ENCODE measurements at regions not wholly inside any gene's neighbourhood (a gene's known extent, or its start where the extent isn't known, plus 50 kb on each side); places are given as distances from the start of the nearest gene placed in this dataset.

- no peak overlapping the region for H3K27ac Mint-ChIP-seq
- peaks cover 3 to 6% of the 10 kb centered on the region in 2 donors for H3K9me3 Mint-ChIP-seq
- no peak for ATAC-seq (replicated peaks in 1 of 2)
- no peaks in the 10 kb centered on the region for H3K4me1 Mint-ChIP-seq (ENCODE audit: low read depth)
- H3K27me3 Mint-ChIP-seq (ENCODE audit: low read depth): no peaks in the 10 kb centered on the region
- peaks cover under 1% of the 10 kb centered on the region in 2 donors for H3K36me3 Mint-ChIP-seq (ENCODE audit: insufficient read depth in 2 of 2)
- DNase-seq: no peak
- H3K4me3 Mint-ChIP-seq: no peak overlapping the region
These were observed 343.4 kb upstream of the USP15 start for GRCh38 chr12:61916831-61917230.

DNA sequence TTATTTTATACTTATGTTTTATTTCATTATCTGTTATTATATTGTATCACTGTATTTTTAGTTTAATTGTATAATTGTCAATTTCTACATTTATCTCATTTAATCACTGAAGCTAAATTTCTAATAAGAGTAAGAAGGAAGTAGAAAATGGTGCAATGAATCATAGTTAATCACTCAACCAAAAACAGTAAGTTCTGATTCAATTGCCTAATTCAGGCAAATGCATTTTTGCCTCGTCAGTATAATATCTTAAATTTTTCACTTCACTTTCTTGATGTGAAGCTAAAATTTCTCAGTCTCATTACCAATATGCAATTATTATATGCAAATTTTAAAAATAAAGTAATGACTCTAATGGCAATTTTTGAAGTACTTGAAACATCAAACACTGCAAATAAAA lies 340.5 kb upstream of the USP15 start:
- no peak for DNase-seq
- H3K27me3 Mint-ChIP-seq (ENCODE audit: low read depth): no peaks in the 10 kb centered on the region
- no peak for ATAC-seq (replicated peaks in 1 of 2)
- H3K9me3 Mint-ChIP-seq: peaks cover 7 to 12% of the 10 kb centered on the region in 2 donors
- no peak overlapping the region for H3K4me3 Mint-ChIP-seq
- peaks cover 2 to 3% of the 10 kb centered on the region in 2 donors for H3K36me3 Mint-ChIP-seq (ENCODE audit: insufficient read depth in 2 of 2)
- no peak overlapping the region for H3K27ac Mint-ChIP-seq
- H3K4me1 Mint-ChIP-seq (ENCODE audit: low read depth): no peaks in the 10 kb centered on the region

- H3K9me3 Mint-ChIP-seq: peaks cover 9 to 15% of the 10 kb centered on the region in 2 donors
- peaks cover 3 to 5% of the 10 kb centered on the region in 2 donors for H3K36me3 Mint-ChIP-seq (ENCODE audit: insufficient read depth in 2 of 2)
- H3K4me1 Mint-ChIP-seq (ENCODE audit: low read depth): no peaks in the 10 kb centered on the region
- ATAC-seq (replicated peaks in 1 of 2) (no peak), DNase-seq (no peak)
- no peaks in the 10 kb centered on the region for H3K27me3 Mint-ChIP-seq (ENCODE audit: low read depth)
- H3K4me3 Mint-ChIP-seq: no peak overlapping the region
- no peak overlapping the region for H3K27ac Mint-ChIP-seq
These were observed 340.0 kb upstream of the USP15 start for GRCh38 chr12:61920230-61920629.

GRCh38 chr12:61923152-61923551 lies 337.1 kb upstream of the USP15 start:
- Mint-ChIP-seq H3K9me3 (peaks cover 15 to 27% of the 10 kb centered on the region in 2 donors), H3K4me1 (ENCODE audit: low read depth) (no peaks in the 10 kb centered on the region), H3K4me3 (no peak overlapping the region), H3K36me3 (ENCODE audit: insufficient read depth in 2 of 2) (peaks cover 5 to 10% of the 10 kb centered on the region in 2 donors), H3K27me3 (ENCODE audit: low read depth) (no peaks in the 10 kb centered on the region), H3K27ac (no peak overlapping the region)
- ATAC-seq (replicated peaks in 1 of 2) (no peak), DNase-seq (no peak)

- ATAC-seq (replicated peaks in 1 of 2) (no peak), DNase-seq (no peak)
- no peaks in the 10 kb centered on the region for H3K27me3 Mint-ChIP-seq (ENCODE audit: low read depth)
- no peak overlapping the region for H3K27ac Mint-ChIP-seq
- H3K4me3 Mint-ChIP-seq: no peak overlapping the region
- H3K9me3 Mint-ChIP-seq: peaks cover 0 to 3% of the 10 kb centered on the region in 2 donors
- peaks cover 0 to 1% of the 10 kb centered on the region in 2 donors for H3K36me3 Mint-ChIP-seq (ENCODE audit: insufficient read depth in 2 of 2)
- no peaks in the 10 kb centered on the region for H3K4me1 Mint-ChIP-seq (ENCODE audit: low read depth)
These were observed 325.6 kb upstream of the USP15 start for GRCh38 chr12:61934564-61934963.

DNA sequence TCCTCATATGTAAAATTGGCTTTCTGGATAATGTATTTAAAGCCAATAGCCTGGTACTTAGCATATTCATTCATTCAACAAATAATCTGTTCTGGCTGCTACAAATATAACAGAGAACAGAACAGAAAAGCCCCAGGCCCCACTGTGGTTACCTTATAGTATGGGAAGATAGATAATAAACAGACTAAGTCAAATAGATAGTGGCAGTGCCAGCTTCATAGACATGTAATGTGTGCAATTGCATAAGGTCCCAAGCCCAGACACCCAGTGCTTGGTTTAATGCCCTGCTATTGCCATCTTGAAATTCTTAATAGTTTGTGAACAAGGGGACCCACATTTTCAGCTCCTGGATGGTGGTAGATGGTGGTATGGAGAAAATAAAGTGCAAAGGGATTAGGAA lies 320.2 kb upstream of the USP15 start:
- ATAC-seq (replicated peaks in 1 of 2) (no peak), DNase-seq (no peak)
- Mint-ChIP-seq H3K27me3 (ENCODE audit: low read depth) (no peaks in the 10 kb centered on the region), H3K9me3 (peaks cover 2 to 6% of the 10 kb centered on the region in 2 donors), H3K27ac (no peak overlapping the region), H3K36me3 (ENCODE audit: insufficient read depth in 2 of 2) (peaks cover 0 to 1% of the 10 kb centered on the region in 2 donors), H3K4me3 (no peak overlapping the region), H3K4me1 (ENCODE audit: low read depth) (no peaks in the 10 kb centered on the region)

GRCh38 chr12:61956545-61956944 lies 303.7 kb upstream of the USP15 start:
- Mint-ChIP-seq H3K27me3 (ENCODE audit: low read depth) (no peaks in the 10 kb centered on the region), H3K36me3 (ENCODE audit: insufficient read depth in 2 of 2) (no peaks in the 10 kb centered on the region), H3K4me3 (no peak overlapping the region), H3K9me3 (peaks cover 0 to 2% of the 10 kb centered on the region in 2 donors), H3K27ac (no peak overlapping the region), H3K4me1 (ENCODE audit: low read depth) (no peaks in the 10 kb centered on the region)
- DNase-seq: no peak
- no peak for ATAC-seq (replicated peaks in 1 of 2)

- ATAC-seq (replicated peaks in 1 of 2) (no peak), DNase-seq (no peak)
- Mint-ChIP-seq H3K9me3 (no peaks in the 10 kb centered on the region), H3K4me3 (no peak overlapping the region), H3K27me3 (ENCODE audit: low read depth) (no peaks in the 10 kb centered on the region), H3K36me3 (ENCODE audit: insufficient read depth in 2 of 2) (no peaks in the 10 kb centered on the region), H3K4me1 (ENCODE audit: low read depth) (no peaks in the 10 kb centered on the region), H3K27ac (no peak overlapping the region)
These were observed 285.7 kb upstream of the USP15 start for GRCh38 chr12:61974461-61974860.

DNA sequence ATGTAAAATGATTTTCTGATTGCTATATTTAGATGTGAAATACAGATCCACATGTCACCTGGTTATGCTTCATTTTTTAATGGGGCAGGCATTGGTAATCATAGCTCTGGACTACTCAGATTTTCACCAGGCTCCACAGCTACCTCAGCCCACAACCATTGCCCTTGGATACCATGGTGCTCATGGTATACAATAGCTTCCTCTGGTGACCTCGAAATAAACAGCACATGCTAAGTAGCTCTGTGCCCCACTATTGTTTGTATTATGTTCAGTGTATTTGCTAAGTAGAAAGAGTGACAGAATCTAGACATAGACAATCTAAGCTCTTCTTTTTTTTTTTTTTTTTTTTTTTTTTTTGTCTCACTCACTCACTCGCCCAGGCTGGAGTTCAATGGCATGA lies 274.4 kb upstream of the USP15 start:
- Mint-ChIP-seq H3K4me3 (no peak overlapping the region), H3K4me1 (ENCODE audit: low read depth) (no peaks in the 10 kb centered on the region), H3K27ac (no peak overlapping the region), H3K36me3 (ENCODE audit: insufficient read depth in 2 of 2) (no peaks in the 10 kb centered on the region), H3K9me3 (no peaks in the 10 kb centered on the region), H3K27me3 (ENCODE audit: low read depth) (no peaks in the 10 kb centered on the region)
- no peak for DNase-seq
- no peak for ATAC-seq (replicated peaks in 1 of 2)

GRCh38 chr12:61987173-61987572 lies 273.0 kb upstream of the USP15 start:
- H3K27me3 Mint-ChIP-seq (ENCODE audit: low read depth): no peaks in the 10 kb centered on the region

DNA sequence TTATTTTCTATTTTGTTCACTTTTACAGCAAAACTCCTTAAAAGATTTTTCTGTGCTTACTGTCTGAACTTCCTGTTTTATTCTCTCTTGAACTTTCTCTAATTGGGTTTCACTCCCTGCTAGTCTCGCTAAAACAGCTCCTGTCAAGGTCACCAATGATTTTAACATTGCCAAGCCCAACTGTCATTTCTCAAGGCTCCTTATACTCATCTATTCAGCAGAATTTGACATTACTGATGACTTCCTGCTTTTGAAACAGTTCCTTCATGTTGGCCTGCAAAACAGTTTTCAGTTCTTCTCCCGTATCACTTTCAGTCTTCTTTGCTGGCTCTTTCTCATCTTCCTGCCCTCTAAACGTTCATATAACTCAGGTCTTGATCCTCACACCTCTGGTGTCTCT lies 268.5 kb upstream of the USP15 start:
- Mint-ChIP-seq H3K4me1 (ENCODE audit: low read depth) (no peaks in the 10 kb centered on the region), H3K27ac (no peak overlapping the region), H3K36me3 (ENCODE audit: insufficient read depth in 2 of 2) (no peaks in the 10 kb centered on the region), H3K4me3 (no peak overlapping the region), H3K27me3 (ENCODE audit: low read depth) (no peaks in the 10 kb centered on the region), H3K9me3 (no peaks in the 10 kb centered on the region)
- DNase-seq (no peak), ATAC-seq (replicated peaks in 1 of 2) (no peak)

More at GRCh38 chr12:61987173-61987572, 273.0 kb upstream of the USP15 start:
- Mint-ChIP-seq H3K36me3 (ENCODE audit: insufficient read depth in 2 of 2) (no peaks in the 10 kb centered on the region), H3K4me3 (no peak overlapping the region), H3K4me1 (ENCODE audit: low read depth) (no peaks in the 10 kb centered on the region), H3K27ac (no peak overlapping the region), H3K9me3 (no peaks in the 10 kb centered on the region)
- no peak for DNase-seq
- ATAC-seq (replicated peaks in 1 of 2): no peak

GRCh38 chr12:61993734-61994345 lies 266.4 kb upstream of the USP15 start:
- Mint-ChIP-seq H3K27ac (no peak overlapping the region), H3K36me3 (ENCODE audit: insufficient read depth in 2 of 2) (no peaks in the 10 kb centered on the region), H3K27me3 (ENCODE audit: low read depth) (no peaks in the 10 kb centered on the region), H3K4me3 (no peak overlapping the region), H3K9me3 (no peaks in the 10 kb centered on the region), H3K4me1 (ENCODE audit: low read depth) (no peaks in the 10 kb centered on the region)
- peak; percentile 1 to 2 for DNase-seq
- peak; percentile 56 to 60 for ATAC-seq (replicated peaks in 1 of 2)

DNA sequence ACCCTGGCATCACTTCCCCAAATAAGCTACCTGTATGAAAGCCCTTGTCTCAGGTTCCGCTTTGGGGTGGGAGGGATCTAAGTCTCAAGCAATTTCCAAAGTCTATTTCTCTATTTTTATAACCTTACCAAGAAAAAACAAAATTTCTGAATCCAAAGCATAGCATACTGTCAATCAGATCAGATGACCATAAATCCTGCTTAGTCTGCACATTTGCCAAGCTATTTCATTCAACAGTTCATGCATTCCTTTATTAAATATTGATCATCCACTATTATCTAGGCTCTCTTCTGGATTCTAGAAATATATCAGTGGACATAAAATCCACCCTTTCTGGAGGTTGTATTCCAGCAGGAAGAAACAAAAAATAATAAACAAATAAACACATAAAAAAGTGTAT lies 263.5 kb upstream of the USP15 start:
- no peak for ATAC-seq (replicated peaks in 1 of 2)
- H3K27ac Mint-ChIP-seq: no peak overlapping the region

DNA sequence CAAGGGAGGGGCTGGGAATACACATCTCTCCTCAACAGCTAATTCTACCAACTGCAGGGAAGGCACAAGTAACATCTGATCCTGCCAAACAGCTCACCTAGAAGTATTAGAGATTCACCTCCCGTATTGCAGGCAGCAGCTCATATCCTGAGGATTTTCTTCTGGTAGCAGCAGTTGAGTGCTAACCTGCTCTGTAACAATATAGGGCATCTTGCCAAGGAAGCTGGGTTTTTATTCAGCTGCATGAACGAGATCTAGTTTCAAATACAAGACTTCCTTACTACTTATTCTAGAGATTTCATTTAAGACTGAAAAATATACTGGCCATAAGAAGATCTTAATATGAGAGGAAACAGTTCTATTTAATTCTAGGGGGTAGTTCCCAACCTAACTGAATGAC lies 261.4 kb upstream of the USP15 start:
- H3K27ac Mint-ChIP-seq: no peak overlapping the region
- H3K4me1 Mint-ChIP-seq (ENCODE audit: low read depth): no peaks in the 10 kb centered on the region
- DNase-seq: no peak
- no peaks in the 10 kb centered on the region for H3K36me3 Mint-ChIP-seq (ENCODE audit: insufficient read depth in 2 of 2)
- ATAC-seq (replicated peaks in 1 of 2): no peak
- H3K9me3 Mint-ChIP-seq: no peaks in the 10 kb centered on the region
- H3K27me3 Mint-ChIP-seq (ENCODE audit: low read depth): no peaks in the 10 kb centered on the region
- H3K4me3 Mint-ChIP-seq: no peak overlapping the region

More for the DNA sequence above, 263.5 kb upstream of the USP15 start:
- H3K9me3 Mint-ChIP-seq: no peaks in the 10 kb centered on the region
- H3K4me3 Mint-ChIP-seq: no peak overlapping the region
- no peaks in the 10 kb centered on the region for H3K36me3 Mint-ChIP-seq (ENCODE audit: insufficient read depth in 2 of 2)
- no peak for DNase-seq
- no peaks in the 10 kb centered on the region for H3K4me1 Mint-ChIP-seq (ENCODE audit: low read depth)
- H3K27me3 Mint-ChIP-seq (ENCODE audit: low read depth): no peaks in the 10 kb centered on the region

Data from activated T-cell treated with anti-CD3 and anti-CD28 coated beads, Interleukin-2, amount 50 U/mL, for 72 hours (primary cell).